Effector memory CD8-positive, alpha-beta T cell (primary cell): ENCODE measurements at regions not wholly inside any gene's neighbourhood (a gene's known extent, or its start where the extent isn't known, plus 50 kb on each side); places are given as distances from the start of the nearest gene placed in this dataset.

Source experiments
- ATAC-seq: fragments of 150-1000 bp; cut with Tn5 transposase; replicated peaks from 2 replicates; pipeline ENCODE4 v1.10.0; 2021; ENCODE audit warnings: mild to moderate bottlenecking, moderate library complexity
- DNase-seq, 3 experiments: peaks; one replicate each; pipeline ENCODE4 v3.0.0; 2021
- H3K27ac Mint-ChIP-seq, 2 donors: one replicate each; pipeline ENCODE4 v1.8.0; 2022; ENCODE audit warnings: mild to moderate bottlenecking in 2 of 2, mixed read lengths in 2 of 2, moderate library complexity in 2 of 2
- H3K27me3 Mint-ChIP-seq, 2 donors: one replicate each; pipeline ENCODE4 v1.8.0; 2022; ENCODE audit warnings: mixed read lengths in 2 of 2
- H3K36me3 Mint-ChIP-seq: one replicate; pipeline ENCODE4 v1.8.0; 2022; ENCODE audit warnings: mild to moderate bottlenecking, moderate library complexity, mixed read lengths; ENCODE audit not compliant: insufficient read depth
- H3K4me1 Mint-ChIP-seq, 2 donors: one replicate each; pipeline ENCODE4 v1.8.0; 2022; ENCODE audit warnings: low read depth in 2 of 2, mixed read lengths in 2 of 2
- H3K4me3 Mint-ChIP-seq, 2 donors: one replicate each; pipeline ENCODE4 v1.8.0; 2022; ENCODE audit warnings: mild to moderate bottlenecking in 2 of 2, mixed read lengths in 2 of 2, moderate library complexity in 2 of 2
- H3K9me3 Mint-ChIP-seq, 2 donors: one replicate each; pipeline ENCODE4 v1.8.0; 2022; ENCODE audit warnings: mixed read lengths in 2 of 2

DNA sequence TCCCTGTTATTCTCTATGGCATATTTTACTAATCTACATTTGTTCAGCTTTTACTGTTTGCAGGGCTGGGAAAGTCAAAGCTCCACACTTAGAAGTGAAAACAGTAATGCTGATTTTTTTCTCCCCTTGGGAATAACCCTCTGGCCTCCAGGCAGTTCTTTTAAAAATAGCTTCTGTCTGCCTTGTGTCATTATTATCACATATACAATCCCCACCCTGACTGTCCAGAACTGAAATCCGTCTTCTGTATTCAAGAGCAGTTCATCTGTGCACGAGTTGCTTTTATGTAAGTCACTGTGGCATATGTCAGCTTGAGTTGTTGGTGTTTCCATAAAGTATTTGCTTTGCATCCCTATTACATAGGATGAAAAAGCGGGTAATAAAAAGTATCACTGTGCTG, 1221.1 kb upstream of the CELF2 start:
- DNase-seq (no peak), ATAC-seq (no peak)
- no peaks in the 10 kb centered on the region for H3K36me3 Mint-ChIP-seq
- H3K27me3 Mint-ChIP-seq: no peaks in the 10 kb centered on the region
- peaks cover 5 to 7% of the 10 kb centered on the region in 2 donors for H3K9me3 Mint-ChIP-seq
- no peak overlapping the region for H3K27ac Mint-ChIP-seq
- H3K4me3 Mint-ChIP-seq: no peak overlapping the region
- no peaks in the 10 kb centered on the region for H3K4me1 Mint-ChIP-seq

DNA sequence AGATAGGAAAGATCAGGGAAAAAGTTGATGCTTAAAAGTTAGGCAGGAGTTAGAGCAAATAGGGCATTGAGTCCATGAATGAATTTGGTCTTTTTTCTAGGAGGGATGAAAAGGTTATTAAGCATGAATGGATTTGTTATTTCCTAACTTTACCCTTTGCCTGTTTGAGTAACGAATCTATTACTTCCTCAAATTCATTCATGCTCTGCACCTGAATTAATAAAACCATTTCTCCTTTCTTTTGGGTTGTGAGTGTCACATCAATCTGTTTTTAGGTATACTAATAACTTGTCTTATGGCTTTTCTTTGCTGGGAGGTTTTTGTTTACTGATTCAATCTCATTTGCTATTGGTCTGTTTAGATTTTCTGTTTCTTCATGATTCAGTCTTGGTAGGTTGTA, 1217.7 kb upstream of the CELF2 start:
- Mint-ChIP-seq H3K27ac (no peak overlapping the region), H3K27me3 (no peaks in the 10 kb centered on the region), H3K4me3 (no peak overlapping the region), H3K9me3 (peaks cover 5 to 7% of the 10 kb centered on the region in 2 donors), H3K4me1 (no peaks in the 10 kb centered on the region), H3K36me3 (no peaks in the 10 kb centered on the region)
- ATAC-seq (no peak), DNase-seq (no peak)

DNA sequence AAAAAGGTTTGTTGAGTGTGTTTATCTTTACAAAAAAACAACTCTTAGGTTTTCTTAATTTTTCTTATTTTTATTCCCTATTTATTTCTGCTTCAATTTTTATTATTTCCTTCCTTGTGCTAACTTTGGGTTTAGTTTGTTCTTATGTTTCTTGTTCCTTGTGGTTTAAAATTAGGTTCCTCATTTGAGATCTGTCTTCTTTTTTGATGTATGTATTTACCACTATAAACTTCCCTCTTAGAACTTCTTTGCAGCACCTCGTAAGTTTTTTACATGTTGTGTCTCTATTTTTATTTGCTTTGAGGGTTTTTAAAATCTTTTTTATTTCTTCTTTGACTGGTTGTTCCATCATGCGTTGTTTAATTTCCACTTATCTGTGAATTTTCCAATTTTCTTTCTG, 1217.1 kb upstream of the CELF2 start:
- H3K36me3 Mint-ChIP-seq: no peaks in the 10 kb centered on the region
- no peak overlapping the region for H3K4me3 Mint-ChIP-seq
- no peak for ATAC-seq
- H3K27me3 Mint-ChIP-seq: no peaks in the 10 kb centered on the region
- DNase-seq: no peak
- H3K27ac Mint-ChIP-seq: no peak overlapping the region
- H3K9me3 Mint-ChIP-seq: peaks cover 5 to 7% of the 10 kb centered on the region in 2 donors
- no peaks in the 10 kb centered on the region for H3K4me1 Mint-ChIP-seq

DNA sequence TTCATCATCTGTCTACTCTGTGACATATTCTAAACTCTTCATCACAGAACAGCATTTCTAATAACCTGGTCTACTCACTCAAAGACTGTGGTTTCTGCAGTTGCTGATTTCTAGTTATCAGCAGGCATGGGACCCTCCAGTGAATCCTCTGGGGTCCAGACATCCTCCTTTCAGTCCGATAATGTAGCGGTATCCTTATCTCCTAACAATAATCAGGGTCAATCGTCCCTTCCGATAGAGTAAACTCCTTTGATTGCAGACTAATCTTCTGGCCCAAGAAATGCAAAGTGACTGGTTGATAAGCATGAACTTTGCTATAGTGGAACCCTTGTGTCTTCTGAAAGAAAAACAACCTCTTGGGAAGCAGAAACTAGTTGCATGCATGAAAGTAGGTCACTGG, 1209.8 kb upstream of the CELF2 start:
- no peak overlapping the region for H3K27ac Mint-ChIP-seq
- DNase-seq (no peak), ATAC-seq (no peak)
- H3K4me3 Mint-ChIP-seq: no peak overlapping the region
- peaks cover 2 to 9% of the 10 kb centered on the region in 2 donors for H3K9me3 Mint-ChIP-seq
- H3K4me1 Mint-ChIP-seq: no peaks in the 10 kb centered on the region
- H3K27me3 Mint-ChIP-seq: no peaks in the 10 kb centered on the region
- H3K36me3 Mint-ChIP-seq: no peaks in the 10 kb centered on the region

DNA sequence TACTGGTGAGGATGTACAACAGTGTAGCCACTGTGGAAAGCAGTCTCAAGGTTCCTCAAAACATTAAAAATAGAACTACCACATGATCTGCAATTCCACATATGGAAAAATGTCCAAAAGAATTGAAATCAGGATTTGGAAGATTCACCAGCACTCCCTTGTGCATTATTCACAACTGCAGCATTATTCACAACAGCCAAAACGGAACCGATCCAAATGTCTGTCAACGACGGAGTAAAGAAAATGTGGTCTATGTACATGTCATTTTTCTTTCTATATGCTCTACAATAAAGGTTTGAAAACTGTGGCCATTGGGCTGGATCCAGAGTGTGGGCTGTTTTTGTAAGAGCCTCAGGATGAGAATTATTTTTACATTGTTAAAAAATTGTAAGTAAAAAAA, 1206.1 kb upstream of the CELF2 start:
- no peaks in the 10 kb centered on the region for H3K27me3 Mint-ChIP-seq
- peaks cover 7% of the 10 kb centered on the region in 2 donors for H3K9me3 Mint-ChIP-seq
- H3K36me3 Mint-ChIP-seq: no peaks in the 10 kb centered on the region
- ATAC-seq (no peak), DNase-seq (no peak)
- H3K4me1 Mint-ChIP-seq: no peaks in the 10 kb centered on the region
- no peak overlapping the region for H3K27ac Mint-ChIP-seq
- no peak overlapping the region for H3K4me3 Mint-ChIP-seq

DNA sequence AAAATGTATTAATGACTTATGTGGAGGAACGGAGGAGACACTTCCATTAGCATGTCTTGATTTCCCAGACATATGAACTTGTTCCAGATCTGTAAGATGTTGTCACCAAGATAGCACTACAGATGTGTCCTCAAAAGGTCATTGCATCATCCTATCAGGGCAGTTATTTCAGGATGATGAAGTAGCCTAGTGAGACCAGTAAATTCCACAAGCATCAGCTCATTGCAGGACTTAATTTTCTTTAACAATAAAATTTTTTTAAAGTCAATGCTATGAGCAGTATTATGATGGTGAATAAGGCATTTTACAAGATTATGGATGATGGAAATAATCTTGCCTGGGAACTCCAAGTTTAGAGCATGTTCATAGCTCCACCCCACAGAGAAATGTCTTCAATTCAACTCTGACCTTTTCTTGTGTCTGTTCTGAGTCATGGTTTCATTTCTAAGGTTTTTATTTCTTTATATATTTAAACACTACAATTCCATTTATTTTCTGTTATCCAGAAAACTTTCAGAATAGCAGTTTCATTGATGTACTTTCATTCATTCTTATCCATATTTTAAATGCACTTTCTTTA, 1203.3 kb upstream of the CELF2 start:
- no peaks in the 10 kb centered on the region for H3K4me1 Mint-ChIP-seq
- no peak for ATAC-seq
- H3K4me3 Mint-ChIP-seq: no peak overlapping the region
- no peak overlapping the region for H3K27ac Mint-ChIP-seq
- no peak for DNase-seq
- no peaks in the 10 kb centered on the region for H3K27me3 Mint-ChIP-seq
- no peaks in the 10 kb centered on the region for H3K36me3 Mint-ChIP-seq
- peaks cover 5 to 7% of the 10 kb centered on the region in 2 donors for H3K9me3 Mint-ChIP-seq

DNA sequence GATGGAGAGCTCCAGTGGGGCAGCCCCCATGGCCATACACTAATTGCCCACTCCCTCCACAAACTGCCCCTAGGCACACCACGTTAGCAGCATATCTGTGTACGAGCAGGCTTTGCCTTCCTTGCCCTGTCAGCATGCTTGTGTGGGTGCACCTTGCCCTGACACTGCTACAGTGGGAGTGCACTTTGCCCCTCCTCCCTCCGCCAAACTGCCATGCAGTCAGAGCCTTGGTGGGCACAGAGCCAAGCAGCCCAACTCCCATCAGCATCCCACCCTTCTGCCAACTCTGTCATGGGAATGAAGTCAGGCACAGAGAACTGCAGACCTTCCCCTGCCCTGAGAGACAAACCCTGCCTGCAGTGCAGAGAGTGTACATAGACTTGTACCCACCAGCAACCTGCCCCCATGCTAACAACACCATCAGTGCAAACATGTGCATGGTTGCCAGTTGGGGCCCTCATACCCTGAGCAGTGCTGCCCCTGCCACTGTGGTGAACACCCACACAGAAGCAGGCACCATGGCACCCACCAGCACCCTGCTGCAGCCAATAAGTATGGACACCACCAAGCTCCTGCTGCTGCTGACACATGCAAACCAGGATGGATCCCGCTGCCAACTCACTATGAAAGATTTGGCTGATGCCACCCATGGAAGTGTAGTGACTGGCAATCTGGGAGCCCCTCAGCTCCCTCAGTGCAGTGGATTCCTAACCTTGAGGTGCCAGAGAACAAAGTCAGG, 1197.7 kb upstream of the CELF2 start:
- H3K9me3 Mint-ChIP-seq: peaks cover 5 to 7% of the 10 kb centered on the region in 2 donors
- no peaks in the 10 kb centered on the region for H3K36me3 Mint-ChIP-seq
- H3K4me3 Mint-ChIP-seq: no peak overlapping the region
- no peak overlapping the region for H3K27ac Mint-ChIP-seq
- no peaks in the 10 kb centered on the region for H3K27me3 Mint-ChIP-seq
- ATAC-seq (no peak), DNase-seq (no peak)
- H3K4me1 Mint-ChIP-seq: no peaks in the 10 kb centered on the region

DNA sequence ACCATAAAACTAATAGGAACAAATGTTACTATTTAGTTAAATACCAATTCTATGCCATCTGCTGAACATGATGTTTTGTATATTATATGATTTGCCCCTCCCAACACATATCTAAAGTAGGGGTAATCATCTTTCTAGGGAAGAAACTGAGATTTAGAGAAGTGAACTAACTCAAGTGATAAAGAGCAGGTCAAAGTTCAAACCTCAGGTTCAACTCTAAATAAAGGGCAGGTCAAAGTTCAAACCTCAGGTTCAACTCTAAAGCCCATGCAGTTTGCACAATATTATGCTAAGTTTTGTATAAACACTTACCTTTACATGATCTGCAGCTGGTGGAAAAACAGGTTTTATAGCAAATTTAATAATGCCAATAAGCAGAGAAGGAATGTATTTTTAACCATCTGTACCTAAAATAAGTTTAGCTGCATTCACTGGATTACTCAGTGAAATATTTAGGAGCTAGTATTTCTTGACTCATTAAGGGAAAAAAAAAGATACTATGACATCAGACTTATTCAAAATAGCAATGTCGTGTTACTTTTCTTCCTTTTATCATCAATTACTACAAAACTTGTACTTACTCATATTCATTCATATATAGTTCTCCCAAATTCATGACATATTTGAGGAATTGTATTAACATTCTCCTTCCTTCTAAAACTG, 1194.3 kb upstream of the CELF2 start:
- no peaks in the 10 kb centered on the region for H3K4me1 Mint-ChIP-seq
- DNase-seq (no peak), ATAC-seq (no peak)
- peaks cover 6 to 7% of the 10 kb centered on the region in 2 donors for H3K9me3 Mint-ChIP-seq
- H3K27me3 Mint-ChIP-seq: no peaks in the 10 kb centered on the region
- H3K36me3 Mint-ChIP-seq: no peaks in the 10 kb centered on the region
- no peak overlapping the region for H3K4me3 Mint-ChIP-seq
- H3K27ac Mint-ChIP-seq: no peak overlapping the region

DNA sequence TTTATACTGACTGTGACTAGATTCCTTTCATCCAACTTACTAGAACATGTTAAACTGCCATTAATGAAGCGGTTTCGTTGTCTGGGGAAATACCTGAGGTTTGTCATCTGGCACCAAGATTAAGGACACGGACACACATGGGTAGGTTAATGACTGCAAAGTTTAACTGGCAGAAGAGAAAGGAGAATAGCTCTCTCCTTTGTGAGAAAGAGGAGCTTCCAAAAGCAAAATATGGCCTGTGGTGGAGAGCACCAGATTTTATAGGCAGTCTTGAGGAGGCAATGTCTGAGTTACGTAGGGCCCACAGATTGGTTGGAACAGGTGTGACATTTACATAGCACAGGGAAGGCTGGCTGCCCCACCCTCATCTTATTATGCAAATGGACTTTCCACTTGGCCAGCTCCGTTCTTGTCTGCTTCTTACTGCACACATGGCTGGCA, 1193.0 kb upstream of the CELF2 start:
- H3K9me3 Mint-ChIP-seq: peaks cover 5 to 6% of the 10 kb centered on the region in 2 donors
- DNase-seq: no peak
- H3K27me3 Mint-ChIP-seq: no peaks in the 10 kb centered on the region
- no peak overlapping the region for H3K27ac Mint-ChIP-seq
- H3K36me3 Mint-ChIP-seq: no peaks in the 10 kb centered on the region
- no peak for ATAC-seq
- no peak overlapping the region for H3K4me3 Mint-ChIP-seq
- no peaks in the 10 kb centered on the region for H3K4me1 Mint-ChIP-seq

DNA sequence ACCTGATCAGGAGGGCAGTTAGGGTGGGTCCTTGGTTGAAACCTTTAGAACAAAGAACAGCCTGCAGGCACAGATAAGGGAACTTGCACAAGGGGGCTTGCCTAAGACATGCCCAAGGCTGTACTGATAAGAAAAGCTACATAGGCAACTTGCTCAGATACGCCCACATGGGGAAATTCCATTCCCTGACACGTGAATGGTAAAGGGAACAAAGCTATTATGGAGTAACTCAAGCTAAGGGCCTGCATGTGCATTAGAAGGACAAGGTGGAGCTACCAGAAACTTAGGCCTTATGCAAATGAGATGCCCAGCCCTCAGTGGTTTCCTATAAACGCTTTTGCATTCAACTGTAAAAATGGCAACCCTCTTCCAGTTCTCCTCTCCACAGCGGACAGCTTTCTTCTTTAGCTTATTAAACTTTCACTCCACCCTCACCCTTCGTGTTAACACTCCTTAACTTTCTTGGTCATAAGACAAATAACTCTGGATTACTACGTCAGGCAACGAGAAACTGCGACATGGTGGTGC, 1192.1 kb upstream of the CELF2 start:
- no peak overlapping the region for H3K4me3 Mint-ChIP-seq
- ATAC-seq (no peak), DNase-seq (no peak)
- H3K27ac Mint-ChIP-seq: no peak overlapping the region
- no peaks in the 10 kb centered on the region for H3K27me3 Mint-ChIP-seq
- no peaks in the 10 kb centered on the region for H3K36me3 Mint-ChIP-seq
- no peaks in the 10 kb centered on the region for H3K4me1 Mint-ChIP-seq
- H3K9me3 Mint-ChIP-seq: peaks cover 0 to 3% of the 10 kb centered on the region in 2 donors

DNA sequence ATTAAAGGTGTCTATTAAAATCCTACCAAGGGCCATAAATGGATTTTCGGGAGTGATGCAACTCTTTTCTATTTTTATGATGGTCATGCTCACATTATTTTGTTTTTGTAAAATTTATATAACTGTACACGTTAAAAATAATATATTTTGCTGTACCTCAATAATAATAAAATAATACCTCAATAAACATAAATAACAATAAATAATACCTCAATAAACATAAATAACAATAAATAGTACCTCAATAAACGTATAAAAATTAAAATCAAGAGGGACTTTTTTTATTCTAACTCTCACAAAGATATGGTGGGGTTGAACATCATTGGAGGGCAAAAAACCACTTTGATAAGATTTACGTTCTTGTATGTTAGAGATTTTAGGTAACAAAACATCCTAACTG, 1189.6 kb upstream of the CELF2 start:
- H3K27ac Mint-ChIP-seq: no peak overlapping the region
- peaks cover 0 to 3% of the 10 kb centered on the region in 2 donors for H3K9me3 Mint-ChIP-seq
- H3K4me3 Mint-ChIP-seq: no peak overlapping the region
- DNase-seq: no peak
- ATAC-seq: no peak
- no peaks in the 10 kb centered on the region for H3K36me3 Mint-ChIP-seq
- no peaks in the 10 kb centered on the region for H3K27me3 Mint-ChIP-seq
- no peaks in the 10 kb centered on the region for H3K4me1 Mint-ChIP-seq

DNA sequence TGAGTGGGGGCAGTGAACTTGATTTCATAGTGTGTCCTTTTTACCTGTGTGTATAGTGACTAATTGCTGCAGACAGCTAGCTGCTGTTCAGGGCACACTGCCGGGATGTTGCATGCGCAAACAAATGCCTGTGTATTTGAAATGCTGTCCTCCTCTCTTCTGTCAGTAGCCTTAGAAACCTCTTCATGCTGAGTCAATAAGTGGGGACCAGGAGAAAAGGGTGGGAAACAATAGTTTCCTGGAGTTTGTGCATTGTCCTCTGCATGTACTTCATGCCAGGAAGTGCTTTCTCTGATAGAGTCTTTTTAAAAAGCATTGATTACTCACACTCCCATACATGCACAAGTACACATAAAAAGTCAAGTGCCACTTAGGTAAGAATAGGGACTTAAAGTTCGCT, 1183.7 kb upstream of the CELF2 start:
- Mint-ChIP-seq H3K4me3 (no peak overlapping the region), H3K27ac (no peak overlapping the region), H3K36me3 (no peaks in the 10 kb centered on the region), H3K4me1 (no peaks in the 10 kb centered on the region), H3K9me3 (peaks cover 2 to 3% of the 10 kb centered on the region in 2 donors), H3K27me3 (no peaks in the 10 kb centered on the region)
- ATAC-seq (no peak), DNase-seq (no peak)

DNA sequence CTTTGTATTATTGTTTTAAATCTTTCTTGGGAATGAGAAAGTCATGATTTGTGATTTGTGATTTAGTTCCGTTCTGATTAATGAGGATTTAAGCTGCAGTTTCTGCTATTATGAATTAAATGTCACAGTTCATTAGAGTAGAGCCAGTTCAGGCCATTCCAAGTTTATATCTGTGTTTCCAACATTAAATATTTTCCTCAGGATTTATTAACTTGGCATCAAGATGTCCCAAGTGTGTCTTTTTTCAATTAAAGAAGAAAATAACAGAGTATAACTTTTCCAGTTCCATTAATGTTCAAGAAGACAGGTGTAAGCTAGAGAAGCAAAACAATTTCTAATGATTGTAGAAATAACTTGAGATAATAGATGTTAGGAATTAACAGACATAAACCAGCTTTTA, 1183.2 kb upstream of the CELF2 start:
- ATAC-seq: no peak
- no peak overlapping the region for H3K4me3 Mint-ChIP-seq
- H3K4me1 Mint-ChIP-seq: no peaks in the 10 kb centered on the region
- no peak overlapping the region for H3K27ac Mint-ChIP-seq
- peaks cover 2 to 7% of the 10 kb centered on the region in 2 donors for H3K9me3 Mint-ChIP-seq
- no peaks in the 10 kb centered on the region for H3K27me3 Mint-ChIP-seq
- no peaks in the 10 kb centered on the region for H3K36me3 Mint-ChIP-seq
- no peak for DNase-seq

DNA sequence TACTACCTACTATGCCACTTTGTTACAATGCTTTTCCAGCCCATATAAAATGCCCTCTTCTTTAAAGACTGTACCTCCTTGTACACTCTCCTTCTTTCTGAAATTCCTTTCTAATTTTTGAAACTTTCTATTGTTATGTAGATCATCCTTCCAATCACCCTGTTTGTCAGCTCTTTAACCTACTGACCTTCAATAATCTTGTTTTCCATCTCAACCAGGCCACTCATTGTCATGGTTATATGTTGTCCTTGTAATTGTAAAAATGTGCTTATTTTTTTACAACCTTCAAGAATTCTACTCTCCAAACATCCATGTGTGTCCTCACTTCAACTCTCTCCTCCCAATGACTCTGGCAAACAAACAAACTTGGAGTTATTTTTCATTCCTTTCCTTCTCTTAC, 1172.6 kb upstream of the CELF2 start:
- Mint-ChIP-seq H3K27me3 (no peaks in the 10 kb centered on the region), H3K27ac (no peak overlapping the region)

More for the DNA sequence above, 1172.6 kb upstream of the CELF2 start:
- Mint-ChIP-seq H3K36me3 (peaks cover 3% of the 10 kb centered on the region), H3K4me3 (no peak overlapping the region), H3K4me1 (no peaks in the 10 kb centered on the region), H3K9me3 (peaks cover 12 to 27% of the 10 kb centered on the region in 2 donors)
- ATAC-seq (no peak), DNase-seq (no peak)
